ENCODE measurements at regions not wholly inside any gene's neighbourhood (a gene's known extent, or its start where the extent isn't known, plus 50 kb on each side); places are given as distances from the start of the nearest gene placed in this dataset.

DNA sequence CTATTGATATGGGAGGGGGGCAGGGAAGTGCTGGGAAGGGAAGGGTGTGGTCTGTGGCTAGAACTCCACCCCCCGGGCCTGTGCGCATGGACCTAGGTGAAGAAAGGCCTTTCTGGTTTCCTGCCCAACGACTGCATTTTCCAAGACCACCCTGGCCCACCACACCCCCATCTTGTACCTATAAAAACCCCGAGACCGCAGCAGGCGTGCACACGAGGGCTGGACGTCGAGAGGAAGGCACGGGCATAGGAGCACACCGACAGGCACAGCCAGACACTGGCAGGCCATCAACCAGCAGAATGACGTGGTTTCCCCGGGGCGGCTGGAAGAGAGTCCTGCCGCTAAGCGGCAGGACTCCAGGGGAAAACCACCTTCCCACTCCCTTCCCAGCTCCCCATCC, 981.1 kb downstream of the PCDH7 start:
- TF ChIP-seq, protein P1, sequence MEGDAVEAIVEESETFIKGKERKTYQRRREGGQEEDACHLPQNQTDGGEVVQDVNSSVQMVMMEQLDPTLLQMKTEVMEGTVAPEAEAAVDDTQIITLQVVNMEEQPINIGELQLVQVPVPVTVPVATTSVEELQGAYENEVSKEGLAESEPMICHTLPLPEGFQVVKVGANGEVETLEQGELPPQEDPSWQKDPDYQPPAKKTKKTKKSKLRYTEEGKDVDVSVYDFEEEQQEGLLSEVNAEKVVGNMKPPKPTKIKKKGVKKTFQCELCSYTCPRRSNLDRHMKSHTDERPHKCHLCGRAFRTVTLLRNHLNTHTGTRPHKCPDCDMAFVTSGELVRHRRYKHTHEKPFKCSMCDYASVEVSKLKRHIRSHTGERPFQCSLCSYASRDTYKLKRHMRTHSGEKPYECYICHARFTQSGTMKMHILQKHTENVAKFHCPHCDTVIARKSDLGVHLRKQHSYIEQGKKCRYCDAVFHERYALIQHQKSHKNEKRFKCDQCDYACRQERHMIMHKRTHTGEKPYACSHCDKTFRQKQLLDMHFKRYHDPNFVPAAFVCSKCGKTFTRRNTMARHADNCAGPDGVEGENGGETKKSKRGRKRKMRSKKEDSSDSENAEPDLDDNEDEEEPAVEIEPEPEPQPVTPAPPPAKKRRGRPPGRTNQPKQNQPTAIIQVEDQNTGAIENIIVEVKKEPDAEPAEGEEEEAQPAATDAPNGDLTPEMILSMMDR (IDR thresholded peaks at IDR 0.05; ENCODE audit: poor library complexity): no peak
- TF ChIP-seq EZH2 (IDR thresholded peaks at IDR 0.05; ENCODE audit: borderline replicate concordance) (no peak), EZH2phosphoT487 (IDR thresholded peaks at IDR 0.05; ENCODE audit: low read depth, severe bottlenecking, unreplicated experiment) (no peak)
